ENCODE measurements at regions not wholly inside any gene's neighbourhood (a gene's known extent, or its start where the extent isn't known, plus 50 kb on each side); places are given as distances from the start of the nearest gene placed in this dataset.

DNA sequence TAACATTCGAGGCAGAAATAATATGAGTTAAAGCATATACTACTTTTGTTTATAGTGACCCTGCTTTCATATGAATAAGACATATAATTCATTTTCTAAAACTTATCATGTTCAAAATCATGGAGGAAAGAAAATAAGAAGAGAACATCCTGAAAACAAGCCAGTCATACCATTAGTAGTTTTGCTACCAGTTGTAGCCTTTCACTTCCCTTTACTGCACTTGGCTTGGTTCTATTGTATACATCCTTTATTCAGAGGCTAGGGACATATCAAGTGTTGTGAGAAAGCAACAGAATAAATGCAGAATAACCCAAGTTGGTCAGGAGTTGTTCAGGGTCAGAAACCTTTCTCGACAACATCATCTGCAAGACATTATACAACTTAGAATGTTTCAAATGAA, 598.7 kb downstream of the SOX5 start (continued):
- TF ChIP-seq ZNF671 (CRISPR knock-in tag; IDR thresholded peaks at IDR 0.05) (no peak), NFATC4 (CRISPR knock-in tag; IDR thresholded peaks at IDR 0.05) (no peak), ATF6 (CRISPR knock-in tag; IDR thresholded peaks at IDR 0.05) (no peak)

- H3K4me1 Mint-ChIP-seq, result peaks cover 11% of the 10 kb centered on the region
- no peak for DNase-seq (ENCODE audit: low spot score)
- no peaks in the 10 kb centered on the region for H3K36me3 Mint-ChIP-seq
- ATAC-seq, result no peak
- no peak overlapping the region for H3K4me3 Mint-ChIP-seq
- CTCF ChIA-PET, result no interaction called here
- POLR2A ChIA-PET, result no interaction called here
- H3K27me3 Mint-ChIP-seq (ENCODE audit: low read depth), result no peaks in the 10 kb centered on the region
- TF ChIP-seq ETV6 (CRISPR knock-in tag; IDR thresholded peaks at IDR 0.05) (no peak), OVOL2 (CRISPR knock-in tag; IDR thresholded peaks at IDR 0.05; ENCODE audit: borderline replicate concordance) (no peak), ZMAT4 (CRISPR knock-in tag; IDR thresholded peaks at IDR 0.05) (no peak)
- no peaks in the 10 kb centered on the region for H3K9me3 Mint-ChIP-seq
- no peak overlapping the region for H3K27ac Mint-ChIP-seq
These were observed 596.8 kb downstream of the SOX5 start for GRCh38 chr12:23352670-23353069.

- Mint-ChIP-seq H3K27me3 (ENCODE audit: low read depth) (no peaks in the 10 kb centered on the region), H3K4me3 (no peak overlapping the region), H3K27ac (no peak overlapping the region), H3K4me1 (no peaks in the 10 kb centered on the region), H3K9me3 (no peaks in the 10 kb centered on the region), H3K36me3 (no peaks in the 10 kb centered on the region)
- POLR2A ChIA-PET, result no interaction called here
- DNase-seq (ENCODE audit: low spot score) (no peak), ATAC-seq (no peak)
- CTCF ChIA-PET, result no interaction called here
- TF ChIP-seq ZNF423 (CRISPR knock-in tag; IDR thresholded peaks at IDR 0.05) (no peak), OVOL2 (CRISPR knock-in tag; IDR thresholded peaks at IDR 0.05; ENCODE audit: borderline replicate concordance) (no peak), NFYB (CRISPR knock-in tag; conservative IDR thresholded peaks at IDR 0.05; ENCODE audit: low read depth) (no peak), ZNF532 (CRISPR knock-in tag; IDR thresholded peaks at IDR 0.05; ENCODE audit: borderline replicate concordance) (no peak), TP53 (CRISPR knock-in tag; IDR thresholded peaks at IDR 0.05) (no peak), ESRRA (CRISPR knock-in tag; IDR thresholded peaks at IDR 0.05; ENCODE audit: borderline replicate concordance) (no peak), NFATC4 (CRISPR knock-in tag; IDR thresholded peaks at IDR 0.05) (no peak), ZNF232 (CRISPR knock-in tag; IDR thresholded peaks at IDR 0.05) (no peak), SMAD3 (CRISPR knock-in tag; IDR thresholded peaks at IDR 0.05; ENCODE audit: borderline replicate concordance) (no peak), CREB1 (CRISPR knock-in tag; IDR thresholded peaks at IDR 0.05) (no peak), GABPB1 (CRISPR knock-in tag; IDR thresholded peaks at IDR 0.05) (no peak), GRHL2 (CRISPR knock-in tag; IDR thresholded peaks at IDR 0.05; ENCODE audit: insufficient replicate concordance, severe bottlenecking) (no peak)
- TF ChIP-seq, protein P1, sequence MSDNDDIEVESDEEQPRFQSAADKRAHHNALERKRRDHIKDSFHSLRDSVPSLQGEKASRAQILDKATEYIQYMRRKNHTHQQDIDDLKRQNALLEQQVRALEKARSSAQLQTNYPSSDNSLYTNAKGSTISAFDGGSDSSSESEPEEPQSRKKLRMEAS (CRISPR knock-in tag; IDR thresholded peaks at IDR 0.05), result no peak
- TF ChIP-seq, protein P2, sequence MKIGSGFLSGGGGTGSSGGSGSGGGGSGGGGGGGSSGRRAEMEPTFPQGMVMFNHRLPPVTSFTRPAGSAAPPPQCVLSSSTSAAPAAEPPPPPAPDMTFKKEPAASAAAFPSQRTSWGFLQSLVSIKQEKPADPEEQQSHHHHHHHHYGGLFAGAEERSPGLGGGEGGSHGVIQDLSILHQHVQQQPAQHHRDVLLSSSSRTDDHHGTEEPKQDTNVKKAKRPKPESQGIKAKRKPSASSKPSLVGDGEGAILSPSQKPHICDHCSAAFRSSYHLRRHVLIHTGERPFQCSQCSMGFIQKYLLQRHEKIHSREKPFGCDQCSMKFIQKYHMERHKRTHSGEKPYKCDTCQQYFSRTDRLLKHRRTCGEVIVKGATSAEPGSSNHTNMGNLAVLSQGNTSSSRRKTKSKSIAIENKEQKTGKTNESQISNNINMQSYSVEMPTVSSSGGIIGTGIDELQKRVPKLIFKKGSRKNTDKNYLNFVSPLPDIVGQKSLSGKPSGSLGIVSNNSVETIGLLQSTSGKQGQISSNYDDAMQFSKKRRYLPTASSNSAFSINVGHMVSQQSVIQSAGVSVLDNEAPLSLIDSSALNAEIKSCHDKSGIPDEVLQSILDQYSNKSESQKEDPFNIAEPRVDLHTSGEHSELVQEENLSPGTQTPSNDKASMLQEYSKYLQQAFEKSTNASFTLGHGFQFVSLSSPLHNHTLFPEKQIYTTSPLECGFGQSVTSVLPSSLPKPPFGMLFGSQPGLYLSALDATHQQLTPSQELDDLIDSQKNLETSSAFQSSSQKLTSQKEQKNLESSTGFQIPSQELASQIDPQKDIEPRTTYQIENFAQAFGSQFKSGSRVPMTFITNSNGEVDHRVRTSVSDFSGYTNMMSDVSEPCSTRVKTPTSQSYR (CRISPR knock-in tag; IDR thresholded peaks at IDR 0.05), result no peak
- TF ChIP-seq, protein P3, sequence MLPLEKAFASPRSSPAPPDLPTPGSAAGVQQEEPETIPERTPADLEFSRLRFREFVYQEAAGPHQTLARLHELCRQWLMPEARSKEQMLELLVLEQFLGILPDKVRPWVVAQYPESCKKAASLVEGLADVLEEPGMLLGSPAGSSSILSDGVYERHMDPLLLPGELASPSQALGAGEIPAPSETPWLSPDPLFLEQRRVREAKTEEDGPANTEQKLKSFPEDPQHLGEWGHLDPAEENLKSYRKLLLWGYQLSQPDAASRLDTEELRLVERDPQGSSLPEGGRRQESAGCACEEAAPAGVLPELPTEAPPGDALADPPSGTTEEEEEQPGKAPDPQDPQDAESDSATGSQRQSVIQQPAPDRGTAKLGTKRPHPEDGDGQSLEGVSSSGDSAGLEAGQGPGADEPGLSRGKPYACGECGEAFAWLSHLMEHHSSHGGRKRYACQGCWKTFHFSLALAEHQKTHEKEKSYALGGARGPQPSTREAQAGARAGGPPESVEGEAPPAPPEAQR (CRISPR knock-in tag; IDR thresholded peaks at IDR 0.05), result no peak
These were observed 594.7 kb downstream of the SOX5 start for GRCh38 chr12:23354800-23355199.
